GM12892 (cell line): ENCODE measurements at regions not wholly inside any gene's neighbourhood (a gene's known extent, or its start where the extent isn't known, plus 50 kb on each side); places are given as distances from the start of the nearest gene placed in this dataset.

Source experiments
- POLR2A ChIP-seq: IDR thresholded peaks from 2 replicates; pipeline ENCODE4 v1.6.1; 2011; ENCODE audit warnings: low read depth, low read length, control low read depth
- TAF1 ChIP-seq: IDR thresholded peaks from 2 replicates; pipeline ENCODE4 v1.6.1; 2011; ENCODE audit warnings: low read depth, mild to moderate bottlenecking, control low read depth, low read length, borderline replicate concordance

GRCh38 chr16:47958726-47959125 is 197.1 kb downstream of the ABCC12 start:
- TF ChIP-seq POLR2A (no peak), TAF1 (no peak)
